Duodenal mucosa (tissue), 2 donors: ENCODE measurements at regions not wholly inside any gene's neighbourhood (a gene's known extent, or its start where the extent isn't known, plus 50 kb on each side); places are given as distances from the start of the nearest gene placed in this dataset.

ENCODE experiments used
- H3K27ac ChIP-seq: one replicate; pipeline ENCODE4 v1.7.0; 2013; ENCODE audit warnings: low read depth, low read length
- H3K27me3 ChIP-seq, 2 donors: one replicate each; pipeline ENCODE4 v1.7.0; 2013; ENCODE audit warnings: low read length in 2 of 2, control low read depth in 1 of 2; ENCODE audit not compliant: insufficient read depth in 2 of 2, control insufficient read depth in 1 of 2
- H3K36me3 ChIP-seq, 2 donors: one replicate each; pipeline ENCODE4 v1.7.0; 2013; ENCODE audit warnings: low read length in 2 of 2, control low read depth in 1 of 2; ENCODE audit not compliant: insufficient read depth in 2 of 2, control insufficient read depth in 1 of 2
- H3K4me1 ChIP-seq, 2 donors: one replicate each; pipeline ENCODE4 v1.7.0; 2013; ENCODE audit warnings: low read length in 2 of 2, control low read depth in 1 of 2; ENCODE audit not compliant: insufficient read depth in 2 of 2, control insufficient read depth in 1 of 2
- H3K4me3 ChIP-seq, 2 donors: one replicate each; pipeline ENCODE4 v1.7.0; 2013; ENCODE audit warnings: low read length in 2 of 2, low read depth in 1 of 2
- H3K9ac ChIP-seq, 2 donors: one replicate each; pipeline ENCODE4 v1.7.0; 2013; ENCODE audit warnings: low read length in 2 of 2, low read depth in 1 of 2
- H3K9me3 ChIP-seq, 2 donors: one replicate each; pipeline ENCODE4 v1.7.0; 2013; ENCODE audit warnings: low read length in 2 of 2, control low read depth in 1 of 2; ENCODE audit not compliant: control insufficient read depth in 1 of 2

DNA sequence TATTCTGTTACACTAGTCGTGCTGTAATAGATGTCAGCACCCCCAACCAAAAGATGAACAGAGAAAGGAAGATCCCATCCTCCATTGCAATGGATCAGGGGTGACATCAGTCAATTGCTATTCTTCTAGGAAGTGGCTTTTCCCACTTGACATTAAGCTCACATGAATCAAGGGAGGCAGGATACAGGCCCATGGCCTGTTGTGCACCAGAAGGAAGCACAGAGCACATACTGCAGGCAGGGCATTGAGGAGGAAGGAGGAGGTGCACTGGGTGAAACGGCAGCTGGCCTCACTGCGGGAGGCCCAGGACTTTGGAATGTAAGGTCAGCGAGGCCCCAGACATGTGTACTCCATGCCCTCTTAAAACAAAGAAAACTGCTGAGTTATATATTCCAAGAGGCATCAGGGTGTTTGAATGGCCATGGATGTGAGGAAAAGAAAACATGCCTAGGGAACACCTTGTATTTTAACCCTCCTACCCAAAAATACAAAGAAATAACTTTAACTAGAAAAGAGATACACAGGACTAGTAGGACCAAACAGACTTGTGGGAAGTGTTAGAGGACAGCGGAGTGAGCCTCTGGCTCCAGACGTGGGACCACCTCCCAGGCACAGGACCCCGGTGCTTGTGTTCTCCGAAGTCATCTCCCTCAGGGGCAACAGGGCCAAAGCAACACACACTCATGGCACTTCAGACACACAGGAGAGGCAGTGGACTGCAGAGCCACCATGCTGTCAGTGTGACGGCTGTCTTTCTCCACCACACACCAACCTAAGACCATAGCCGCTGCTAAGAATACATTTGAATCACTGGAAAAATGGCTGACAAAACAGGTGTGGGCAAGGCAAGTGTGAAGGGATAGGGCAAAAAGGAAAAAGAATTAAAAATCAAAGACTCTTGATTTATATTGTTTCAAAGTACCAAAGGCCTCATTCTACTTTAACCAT, 51.4 kb upstream of the RIOK3 start:
- Histone ChIP-seq H3K9me3 (no peaks in the 10 kb centered on the region), H3K9ac (no peak overlapping the region), H3K27me3 (no peaks in the 10 kb centered on the region), H3K36me3 (no peaks in the 10 kb centered on the region), H3K4me1 (peaks cover 4 to 11% of the 10 kb centered on the region in 2 donors), H3K4me3 (no peak overlapping the region), H3K27ac (no peak overlapping the region)
